Stimulated activated naive CD8-positive, alpha-beta T cell treated with anti-CD3 and anti-CD28 coated beads, Interleukin-15, Interleukin-2, amounts not matched to agents 100 U/mL and 50 U/mL, for 24 hours (primary cell): ENCODE measurements at regions not wholly inside any gene's neighbourhood (a gene's known extent, or its start where the extent isn't known, plus 50 kb on each side); places are given as distances from the start of the nearest gene placed in this dataset.

Experiments used
- ATAC-seq: fragments of 150-1000 bp; cut with Tn5 transposase; one replicate; pipeline ENCODE4 v1.10.0; 2021
- DNase-seq: peaks from one replicate; pipeline ENCODE4 v3.0.0; 2021

DNA sequence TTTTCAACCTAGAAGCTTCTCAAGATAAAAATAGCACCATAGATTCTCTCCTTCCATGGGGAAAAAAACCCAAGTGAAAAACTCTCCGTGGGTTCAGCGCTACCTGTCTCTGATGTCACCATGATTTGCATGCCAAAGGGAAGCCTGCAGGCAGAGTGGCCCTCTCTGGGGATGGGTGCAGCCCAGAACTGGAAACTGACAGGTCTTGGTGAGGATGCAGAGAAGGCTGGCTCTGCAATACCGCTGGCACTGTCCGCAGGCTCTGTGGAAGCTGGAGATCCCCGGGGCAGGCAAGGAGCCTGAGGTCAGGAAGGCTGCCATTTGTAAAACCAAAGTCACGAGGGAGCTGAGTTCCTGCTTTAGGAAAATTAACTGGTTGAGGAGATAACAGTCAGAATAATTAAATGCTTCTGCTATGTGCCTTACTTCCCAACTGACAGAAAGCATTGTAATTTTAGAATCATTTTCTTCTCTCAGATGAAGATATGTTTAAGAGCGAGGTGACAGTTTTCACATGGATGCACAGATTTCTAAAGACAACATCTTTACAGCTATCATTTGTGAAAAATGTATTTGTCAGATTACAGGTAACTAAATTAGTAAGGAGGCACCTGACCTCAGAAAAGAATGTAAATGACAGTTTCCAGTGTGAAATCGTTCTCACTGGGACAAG is 731.5 kb upstream of the FZD8 start:
- DNase-seq (no peak), ATAC-seq (no peak)

DNA sequence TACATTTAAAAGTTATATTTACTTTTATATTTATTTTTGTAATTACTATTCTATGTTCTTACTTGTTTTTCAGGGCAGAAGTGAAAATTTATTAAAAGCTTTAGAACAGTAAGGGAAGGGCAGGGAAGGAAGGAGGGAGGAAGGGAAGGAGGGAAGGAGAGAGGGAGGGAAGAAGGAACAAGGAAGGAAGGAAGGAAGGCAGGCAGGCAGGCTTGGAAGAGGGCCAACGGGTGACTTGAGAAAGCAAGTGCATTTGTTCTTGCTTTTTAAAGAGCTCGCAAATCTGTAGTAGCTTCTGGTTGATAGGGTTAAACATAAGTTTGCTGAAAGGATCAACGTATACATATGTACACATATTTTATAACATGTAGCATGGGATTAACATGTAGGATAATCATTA is 725.3 kb upstream of the FZD8 start:
- ATAC-seq (no peak), DNase-seq (no peak)

DNA sequence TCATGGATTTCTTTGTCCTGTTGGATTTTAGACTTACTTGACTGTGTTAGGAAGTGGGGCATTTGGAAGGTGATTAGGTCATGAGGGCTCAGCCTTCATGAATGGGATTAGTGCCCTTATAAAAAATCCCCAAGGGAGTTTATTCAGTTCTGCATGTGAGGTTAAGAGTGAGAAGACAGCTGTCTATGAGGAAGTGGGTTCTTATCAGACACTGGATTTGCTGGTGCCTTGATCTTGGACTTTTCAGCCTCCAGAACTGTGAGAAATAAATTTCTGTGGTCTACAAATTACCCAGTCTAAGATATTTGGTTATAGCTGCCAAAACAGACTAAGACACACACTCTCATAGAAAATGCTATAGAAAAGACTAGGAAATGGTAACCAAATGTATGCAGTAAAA is 724.7 kb upstream of the FZD8 start:
- DNase-seq (no peak), ATAC-seq (no peak)

DNA sequence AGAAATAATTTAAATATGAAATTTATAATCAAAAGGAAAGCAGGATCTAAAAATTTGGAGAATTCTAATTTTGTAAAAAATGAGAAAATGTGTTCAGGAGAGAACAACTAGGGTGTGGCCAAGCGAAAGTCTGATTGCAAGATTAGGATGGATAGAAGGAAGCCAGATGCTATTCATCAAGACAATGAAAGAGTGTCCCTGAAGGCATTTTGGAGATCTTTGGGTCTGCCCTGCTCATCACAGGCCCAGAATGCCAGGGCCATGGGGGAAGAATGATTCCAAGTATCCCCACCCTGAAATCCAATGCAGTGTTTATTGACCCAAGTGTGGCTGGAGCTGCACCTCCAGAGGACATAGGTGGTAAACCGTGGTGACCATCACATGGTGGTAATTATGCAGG is 724.0 kb upstream of the FZD8 start:
- DNase-seq: no peak
- ATAC-seq: no peak

- no peak for ATAC-seq
- DNase-seq: no peak
Measured at GRCh38 chr10:36362257-36362656, 720.2 kb upstream of the FZD8 start.

- DNase-seq (no peak), ATAC-seq (no peak)
Measured at GRCh38 chr10:36358736-36359135, 716.6 kb upstream of the FZD8 start.

GRCh38 chr10:36354633-36355032 is 712.5 kb upstream of the FZD8 start:
- no peak for ATAC-seq
- no peak for DNase-seq

DNA sequence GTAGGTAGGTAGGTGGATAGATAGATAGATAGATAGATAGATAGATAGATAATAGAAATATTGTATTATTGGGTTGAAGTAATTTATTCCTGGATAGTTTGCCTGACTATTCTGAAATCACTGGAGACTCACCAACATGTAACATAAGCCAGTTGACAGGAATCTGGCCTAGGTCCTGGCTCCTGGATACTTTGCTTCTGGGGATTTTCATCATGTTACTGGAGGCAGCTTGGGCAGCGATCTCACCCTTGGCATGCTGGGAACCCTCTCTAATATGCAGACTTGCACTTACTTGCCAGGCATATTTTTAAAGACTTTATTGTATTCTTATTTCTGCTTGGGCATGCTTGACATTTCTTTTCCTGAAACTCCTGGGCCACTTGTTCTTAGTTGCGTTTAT is 709.1 kb upstream of the FZD8 start:
- ATAC-seq (no peak), DNase-seq (no peak)

DNA sequence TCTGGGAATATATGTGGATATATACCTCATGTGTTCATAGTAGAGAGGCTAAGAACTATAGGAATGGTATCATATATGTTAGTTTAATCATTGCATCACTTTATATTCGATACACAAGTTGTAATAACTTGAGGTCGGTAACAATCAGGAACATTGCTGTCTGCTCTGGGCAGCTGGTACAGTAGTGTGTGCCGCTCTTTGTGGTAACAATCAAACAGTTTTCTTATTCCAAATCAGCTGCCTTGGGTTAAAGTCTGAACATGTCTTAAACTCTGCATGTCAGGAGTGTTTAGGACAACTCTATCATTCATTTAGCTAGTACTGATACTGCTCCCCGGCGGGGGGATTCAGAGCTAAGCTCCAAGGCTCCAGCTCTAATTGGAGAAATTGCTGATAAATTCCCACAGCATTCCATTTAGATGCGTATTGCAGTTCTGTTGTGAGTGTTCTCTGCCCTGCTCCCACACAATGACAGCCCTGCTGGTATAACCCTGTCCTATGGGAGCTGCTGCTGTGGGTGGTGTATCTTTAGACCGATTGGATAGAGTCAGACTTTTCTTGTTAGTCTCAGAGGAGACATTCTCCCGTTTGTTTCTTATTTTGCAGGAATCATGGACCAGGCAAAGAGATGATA is 707.5 kb upstream of the FZD8 start:
- ATAC-seq: no peak
- no peak for DNase-seq

DNA sequence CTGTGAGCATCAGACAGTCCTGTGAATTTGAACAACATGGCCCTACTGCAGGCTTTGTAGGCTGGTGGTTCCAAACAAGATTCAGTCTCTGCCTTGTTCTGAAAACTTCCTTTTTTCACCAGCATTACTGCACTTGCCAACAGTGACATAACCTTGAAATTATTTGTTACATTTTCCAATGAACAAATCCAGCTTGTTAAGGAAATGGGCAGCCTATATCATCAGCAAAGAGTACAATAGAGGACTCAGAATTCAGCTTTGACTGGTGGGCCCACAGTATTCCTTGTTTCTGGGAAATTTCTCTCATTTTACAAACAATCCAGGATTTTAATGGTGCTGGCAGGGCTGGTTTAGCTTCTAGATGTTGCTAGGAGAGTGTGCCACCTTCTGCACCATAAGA is 703.7 kb upstream of the FZD8 start:
- DNase-seq: no peak
- ATAC-seq: no peak

DNA sequence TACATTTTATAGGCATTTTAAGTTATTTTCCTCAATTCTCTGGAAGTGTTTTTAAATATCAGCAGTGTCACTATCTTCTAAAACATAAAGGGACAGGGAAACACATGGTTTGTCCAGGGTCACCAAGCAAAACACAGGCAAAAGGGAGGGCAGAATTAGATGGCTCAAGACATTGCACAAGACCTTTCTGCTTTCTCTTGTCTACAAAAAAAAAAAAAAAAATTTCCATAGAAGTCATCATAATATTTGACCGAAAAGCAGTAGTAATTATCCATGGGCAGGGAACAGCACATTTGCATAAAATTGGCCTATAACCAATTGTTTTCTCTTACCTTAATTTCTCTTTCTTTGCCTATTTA is 703.1 kb upstream of the FZD8 start:
- ATAC-seq (no peak), DNase-seq (no peak)

DNA sequence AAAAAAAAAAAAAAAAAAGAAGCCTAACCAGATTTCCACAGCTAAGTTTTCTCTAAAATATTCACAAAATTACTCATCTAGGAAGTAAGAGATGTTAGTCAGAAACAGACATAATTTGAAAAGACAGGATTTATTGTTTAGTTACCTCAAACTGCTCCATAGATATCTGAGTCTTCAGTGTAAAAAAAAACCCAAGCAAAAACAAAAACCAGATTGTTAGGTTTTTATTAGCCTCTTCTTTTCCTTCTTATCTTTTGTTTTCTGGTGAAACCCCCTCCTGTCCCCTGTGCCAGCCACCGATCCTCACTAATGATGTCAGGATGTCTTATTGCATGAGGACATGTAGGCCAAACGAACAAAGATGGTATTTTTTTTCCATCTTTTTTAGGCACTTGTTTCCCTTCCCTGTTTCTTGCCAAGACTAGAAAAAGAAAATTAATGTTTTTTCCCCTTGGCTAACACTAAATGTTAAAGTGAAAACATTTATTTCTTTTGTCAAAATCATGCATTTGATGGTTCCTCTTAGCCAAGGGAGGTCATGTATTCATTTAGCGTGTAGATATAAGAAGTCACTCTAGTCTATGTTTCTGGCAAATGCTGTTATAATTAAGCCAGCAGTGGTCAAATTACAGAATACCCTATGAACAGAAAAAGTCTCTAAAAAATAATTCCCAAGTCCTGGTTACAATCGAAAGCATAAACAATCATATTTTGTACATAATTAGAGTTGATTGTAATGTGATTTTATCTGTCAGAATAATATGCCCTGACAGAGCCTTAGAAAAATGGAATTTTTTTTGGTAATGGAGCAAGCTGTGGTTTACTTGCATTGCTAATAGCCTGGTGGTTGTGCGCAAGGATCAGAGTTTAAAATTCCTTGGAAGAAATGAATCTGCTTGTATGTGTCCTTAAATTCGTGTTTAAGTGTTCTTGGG is 702.4 kb upstream of the FZD8 start:
- DNase-seq: no peak

DNA sequence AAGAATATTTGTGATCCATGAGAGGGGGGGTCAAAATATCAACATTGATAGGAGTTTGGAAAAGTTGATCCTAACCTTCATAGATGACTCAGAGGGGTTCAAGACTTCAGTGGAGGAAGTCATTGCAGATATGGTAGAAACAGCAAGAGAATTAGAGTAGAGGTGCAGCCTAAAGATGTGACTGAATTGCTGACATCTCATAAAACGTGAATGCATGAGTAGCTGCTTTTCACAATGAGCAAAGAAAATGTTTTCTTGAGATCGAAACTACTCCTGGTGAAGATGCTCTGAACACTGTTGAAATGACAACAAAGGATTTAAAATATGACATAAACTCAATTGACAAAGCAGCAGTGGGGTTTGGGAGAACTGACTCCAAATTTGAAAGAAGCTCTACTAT is 700.7 kb upstream of the FZD8 start:
- DNase-seq: no peak
- no peak for ATAC-seq

More for the DNA sequence above, 702.4 kb upstream of the FZD8 start:
- no peak for ATAC-seq

- ATAC-seq: no peak
- no peak for DNase-seq
Measured at GRCh38 chr10:36341471-36341870, 699.4 kb upstream of the FZD8 start.

- DNase-seq: no peak
- no peak for ATAC-seq
Measured at GRCh38 chr10:36336315-36336714, 694.2 kb upstream of the FZD8 start.

GRCh38 chr10:36333446-36333845 is 691.4 kb upstream of the FZD8 start:
- DNase-seq: no peak
- ATAC-seq: no peak

GRCh38 chr10:36332926-36333325 is 690.8 kb upstream of the FZD8 start:
- DNase-seq (no peak), ATAC-seq (no peak)

- ATAC-seq (no peak), DNase-seq (no peak)
Measured at GRCh38 chr10:36331121-36331520, 689.0 kb upstream of the FZD8 start.

- ATAC-seq (no peak), DNase-seq (no peak)
Measured at GRCh38 chr10:36325815-36326214, 683.7 kb upstream of the FZD8 start.

DNA sequence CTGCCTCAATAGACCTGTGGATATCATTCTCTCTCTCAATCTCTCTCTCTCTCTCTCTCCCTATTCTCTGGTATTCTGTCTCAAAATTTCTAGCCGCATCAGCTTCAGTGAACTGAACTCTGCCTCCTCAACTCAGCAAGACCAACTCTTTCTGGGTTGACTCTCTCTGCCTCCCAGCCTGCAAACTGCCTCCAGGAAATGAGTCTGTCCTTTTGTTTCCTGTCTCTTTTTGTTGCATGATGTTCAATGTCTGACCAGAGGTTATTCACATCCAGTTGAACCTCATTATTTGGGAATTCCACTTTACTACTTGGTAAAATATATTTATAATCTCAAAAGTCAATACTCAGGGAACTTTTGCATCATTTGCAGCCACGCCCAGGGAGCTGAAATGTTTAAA is 682.7 kb upstream of the FZD8 start:
- ATAC-seq: no peak
- no peak for DNase-seq

GRCh38 chr10:36313142-36313541 is 671.0 kb upstream of the FZD8 start:
- ATAC-seq: no peak
- no peak for DNase-seq

GRCh38 chr10:36303896-36304295 is 661.8 kb upstream of the FZD8 start:
- DNase-seq: no peak
- no peak for ATAC-seq

GRCh38 chr10:36302086-36302485 is 660.0 kb upstream of the FZD8 start:
- ATAC-seq: no peak
- no peak for DNase-seq
